ENCODE measurements at regions not wholly inside any gene's neighbourhood (a gene's known extent, or its start where the extent isn't known, plus 50 kb on each side); places are given as distances from the start of the nearest gene placed in this dataset.

- TF ChIP-seq, protein P1, sequence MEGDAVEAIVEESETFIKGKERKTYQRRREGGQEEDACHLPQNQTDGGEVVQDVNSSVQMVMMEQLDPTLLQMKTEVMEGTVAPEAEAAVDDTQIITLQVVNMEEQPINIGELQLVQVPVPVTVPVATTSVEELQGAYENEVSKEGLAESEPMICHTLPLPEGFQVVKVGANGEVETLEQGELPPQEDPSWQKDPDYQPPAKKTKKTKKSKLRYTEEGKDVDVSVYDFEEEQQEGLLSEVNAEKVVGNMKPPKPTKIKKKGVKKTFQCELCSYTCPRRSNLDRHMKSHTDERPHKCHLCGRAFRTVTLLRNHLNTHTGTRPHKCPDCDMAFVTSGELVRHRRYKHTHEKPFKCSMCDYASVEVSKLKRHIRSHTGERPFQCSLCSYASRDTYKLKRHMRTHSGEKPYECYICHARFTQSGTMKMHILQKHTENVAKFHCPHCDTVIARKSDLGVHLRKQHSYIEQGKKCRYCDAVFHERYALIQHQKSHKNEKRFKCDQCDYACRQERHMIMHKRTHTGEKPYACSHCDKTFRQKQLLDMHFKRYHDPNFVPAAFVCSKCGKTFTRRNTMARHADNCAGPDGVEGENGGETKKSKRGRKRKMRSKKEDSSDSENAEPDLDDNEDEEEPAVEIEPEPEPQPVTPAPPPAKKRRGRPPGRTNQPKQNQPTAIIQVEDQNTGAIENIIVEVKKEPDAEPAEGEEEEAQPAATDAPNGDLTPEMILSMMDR (IDR thresholded peaks at IDR 0.05): peak in 3 of 6 experiments; percentile 18 to 28 (median 24)
- TF ChIP-seq POLR2A (IDR thresholded peaks at IDR 0.05): peak; percentile 29 to 45
Observed at GRCh38 chr13:21894703-21895699, 224.1 kb downstream of the FGF9 start.
